Chondrocyte (in vitro differentiated cells): ENCODE measurements at regions not wholly inside any gene's neighbourhood (a gene's known extent, or its start where the extent isn't known, plus 50 kb on each side); places are given as distances from the start of the nearest gene placed in this dataset.

ENCODE experiments used
- DNase-seq: peaks from one replicate; pipeline ENCODE4 v3.0.0; 2021; ENCODE audit warnings: mixed read lengths, low spot score
- H3K27ac Mint-ChIP-seq: one replicate; pipeline ENCODE4 v1.8.0; 2021; ENCODE audit warnings: mild to moderate bottlenecking, moderate library complexity, mixed read lengths; ENCODE audit not compliant: unreplicated experiment
- H3K27me3 Mint-ChIP-seq: 2 replicates; pipeline ENCODE4 v1.8.0; 2021; ENCODE audit warnings: low read depth, mixed read lengths
- H3K36me3 Mint-ChIP-seq: 2 replicates; pipeline ENCODE4 v1.8.0; 2021; ENCODE audit warnings: low read depth, mixed read lengths
- H3K4me1 Mint-ChIP-seq: 2 replicates; pipeline ENCODE4 v1.8.0; 2021; ENCODE audit warnings: low read depth, mild to moderate bottlenecking, mixed read lengths
- H3K4me3 Mint-ChIP-seq: one replicate; pipeline ENCODE4 v1.8.0; 2021; ENCODE audit warnings: mild to moderate bottlenecking, moderate library complexity, mixed read lengths; ENCODE audit not compliant: unreplicated experiment
- H3K9me3 Mint-ChIP-seq: 2 replicates; pipeline ENCODE4 v1.8.0; 2021; ENCODE audit warnings: low read depth, mixed read lengths
- CTCF ChIP-seq: fragments of 200-600 bp; sonication (generic); IDR thresholded peaks from 2 replicates; pipeline ENCODE4 v1.5.0; 2021; ENCODE audit warnings: antibody characterized with exemption, mild to moderate bottlenecking, moderate library complexity

GRCh38 chr6:135703621-135704020, 147.9 kb upstream of the PDE7B start:
- H3K36me3 Mint-ChIP-seq, result peaks cover 1% of the 10 kb centered on the region
- H3K27me3 Mint-ChIP-seq, result no peaks in the 10 kb centered on the region
- peaks cover 4% of the 10 kb centered on the region for H3K4me1 Mint-ChIP-seq
- H3K27ac Mint-ChIP-seq, result no peak overlapping the region
- no peak for DNase-seq
- TF ChIP-seq CTCF, result no peak
- no peaks in the 10 kb centered on the region for H3K9me3 Mint-ChIP-seq
- H3K4me3 Mint-ChIP-seq, result no peak overlapping the region

GRCh38 chr6:135707426-135707825, 144.1 kb upstream of the PDE7B start:
- Mint-ChIP-seq H3K27ac (no peak overlapping the region), H3K4me3 (no peak overlapping the region), H3K4me1 (no peaks in the 10 kb centered on the region), H3K36me3 (peaks cover 1% of the 10 kb centered on the region), H3K27me3 (no peaks in the 10 kb centered on the region), H3K9me3 (no peaks in the 10 kb centered on the region)
- TF ChIP-seq CTCF, result no peak
- no peak for DNase-seq

GRCh38 chr6:135710042-135710441, 141.5 kb upstream of the PDE7B start:
- Mint-ChIP-seq H3K27me3 (no peaks in the 10 kb centered on the region), H3K27ac (no peak overlapping the region), H3K4me3 (no peak overlapping the region), H3K36me3 (no peaks in the 10 kb centered on the region), H3K9me3 (no peaks in the 10 kb centered on the region), H3K4me1 (no peaks in the 10 kb centered on the region)
- no peak for TF ChIP-seq CTCF
- DNase-seq, result no peak

DNA sequence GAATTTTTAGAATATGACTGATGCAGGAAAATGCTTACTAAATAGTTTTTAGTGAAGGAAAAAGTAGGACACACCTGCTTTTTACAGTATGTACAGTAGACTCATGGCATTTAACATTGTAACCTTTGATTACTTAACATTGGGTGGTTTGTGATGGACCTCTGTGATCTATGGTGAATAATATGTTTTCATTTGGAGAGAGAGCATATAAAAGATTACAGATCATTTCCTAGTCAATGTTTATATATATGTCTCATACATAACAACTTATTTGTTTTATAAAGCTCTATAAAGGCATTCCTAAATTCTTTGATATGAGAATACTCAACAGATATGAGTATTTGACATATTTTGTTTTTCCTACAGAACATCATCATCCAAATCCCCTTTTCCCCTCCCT, 129.3 kb upstream of the PDE7B start:
- Mint-ChIP-seq H3K36me3 (peaks cover 3% of the 10 kb centered on the region), H3K4me3 (no peak overlapping the region), H3K4me1 (peaks cover 7% of the 10 kb centered on the region), H3K27ac (no peak overlapping the region), H3K9me3 (peaks cover 32% of the 10 kb centered on the region), H3K27me3 (no peaks in the 10 kb centered on the region)
- DNase-seq, result no peak
- TF ChIP-seq CTCF, result no peak

GRCh38 chr6:135722679-135723078, 128.8 kb upstream of the PDE7B start:
- H3K4me1 Mint-ChIP-seq, result peaks cover 7% of the 10 kb centered on the region
- H3K36me3 Mint-ChIP-seq, result peaks cover 3% of the 10 kb centered on the region
- TF ChIP-seq CTCF, result no peak
- H3K9me3 Mint-ChIP-seq, result peaks cover 32% of the 10 kb centered on the region
- no peaks in the 10 kb centered on the region for H3K27me3 Mint-ChIP-seq
- no peak overlapping the region for H3K4me3 Mint-ChIP-seq
- no peak for DNase-seq
- H3K27ac Mint-ChIP-seq, result no peak overlapping the region
